ENCODE measurements at regions not wholly inside any gene's neighbourhood (a gene's known extent, or its start where the extent isn't known, plus 50 kb on each side); places are given as distances from the start of the nearest gene placed in this dataset.
"Not testable (repeated sequence)": the region's sequence is repeated elsewhere in the genome, so short reads cannot be mapped to it uniquely, and the experiment has no call there.

DNA sequence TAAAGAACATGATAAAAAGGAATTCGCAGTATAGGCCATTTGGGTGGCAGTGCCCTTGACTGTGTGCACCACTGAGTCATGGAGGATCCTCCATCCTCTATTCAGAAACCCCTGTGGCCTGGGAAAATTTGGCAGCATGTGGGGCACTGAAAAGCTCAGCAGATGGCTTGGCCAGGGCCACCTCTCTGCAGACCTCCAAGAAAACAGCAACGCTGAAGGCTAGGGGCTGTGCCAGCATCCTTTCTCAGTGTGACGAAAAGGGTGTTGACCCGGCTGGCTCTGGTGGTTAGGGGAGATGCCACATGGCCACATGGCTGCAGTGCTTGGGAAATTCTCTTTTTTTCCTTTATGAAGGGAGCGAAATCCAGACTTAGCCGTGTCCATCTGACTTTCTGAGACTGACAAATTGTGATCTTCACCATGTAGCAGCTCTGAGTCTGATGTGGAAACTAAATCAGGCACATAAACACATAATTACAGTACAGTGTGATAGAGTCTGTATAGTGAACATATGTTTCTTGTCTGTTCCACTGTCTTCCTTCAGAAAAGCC lies 178.0 kb downstream of the KCTD12 start:
- no peak for DNase-seq

DNA sequence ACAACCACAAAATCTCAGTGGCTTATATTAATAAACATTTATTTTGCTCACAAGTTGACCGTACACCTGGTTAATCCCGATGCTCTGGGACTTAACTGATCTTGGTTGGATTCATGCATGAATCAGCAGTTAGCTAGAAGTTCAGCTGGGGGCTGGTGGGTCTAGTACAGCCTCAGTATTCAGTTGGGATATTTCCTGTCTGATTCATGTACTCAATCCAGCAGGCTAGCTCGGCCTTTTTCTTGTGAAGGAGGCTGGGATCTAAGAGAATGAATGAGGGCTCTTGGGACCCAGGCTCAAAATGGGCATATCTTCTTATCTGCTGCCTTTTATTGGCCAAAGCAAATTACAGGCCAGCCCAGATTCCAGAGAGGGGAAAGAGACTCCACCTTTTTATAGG lies 178.8 kb downstream of the KCTD12 start:
- DNase-seq, result no peak

GRCh38 chr13:76703621-76704288 lies 182.4 kb downstream of the KCTD12 start:
- DNase-seq, result no peak

- DNase-seq, result no peak
Observed at GRCh38 chr13:76703216-76703615, 183.0 kb downstream of the KCTD12 start.

DNA sequence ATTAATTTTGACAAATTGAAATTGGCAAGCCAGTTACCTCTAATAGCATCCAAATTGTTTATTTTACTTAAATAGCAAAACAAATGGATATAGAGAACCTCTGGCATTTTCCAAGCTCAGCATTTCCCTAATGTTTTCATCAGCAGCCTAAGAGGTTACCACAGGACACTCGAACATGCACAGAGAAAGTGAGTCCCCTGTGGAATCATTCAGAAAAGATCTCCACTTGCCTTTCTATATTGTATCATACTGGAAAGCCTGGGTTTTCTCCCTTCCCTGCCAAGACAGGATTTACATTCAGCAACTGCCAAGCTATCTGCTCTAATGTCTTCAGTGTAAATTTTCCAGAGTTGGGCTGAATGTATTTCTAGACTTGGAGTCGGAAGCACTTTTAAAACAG lies 188.9 kb downstream of the KCTD12 start:
- DNase-seq, result no peak

DNA sequence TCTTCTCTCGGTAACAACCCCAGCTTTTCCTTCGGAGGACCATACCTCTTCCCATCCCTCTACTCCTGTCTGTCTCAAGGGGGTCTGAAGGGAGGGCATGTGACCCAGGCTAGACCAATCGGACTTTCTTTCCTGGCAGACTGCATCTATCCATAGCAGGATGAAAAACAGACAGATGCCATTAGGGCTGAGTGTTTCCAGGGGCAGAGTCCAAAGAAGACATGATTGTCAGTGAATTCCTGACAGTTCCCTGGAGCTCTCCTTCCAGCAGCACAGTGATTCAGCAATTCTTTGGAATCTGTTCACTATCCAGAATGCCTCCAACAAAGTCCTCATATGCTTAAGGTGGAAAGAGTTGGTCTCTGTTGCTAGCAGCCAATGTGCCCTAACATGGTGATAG lies 189.8 kb downstream of the KCTD12 start:
- no peak for DNase-seq

DNA sequence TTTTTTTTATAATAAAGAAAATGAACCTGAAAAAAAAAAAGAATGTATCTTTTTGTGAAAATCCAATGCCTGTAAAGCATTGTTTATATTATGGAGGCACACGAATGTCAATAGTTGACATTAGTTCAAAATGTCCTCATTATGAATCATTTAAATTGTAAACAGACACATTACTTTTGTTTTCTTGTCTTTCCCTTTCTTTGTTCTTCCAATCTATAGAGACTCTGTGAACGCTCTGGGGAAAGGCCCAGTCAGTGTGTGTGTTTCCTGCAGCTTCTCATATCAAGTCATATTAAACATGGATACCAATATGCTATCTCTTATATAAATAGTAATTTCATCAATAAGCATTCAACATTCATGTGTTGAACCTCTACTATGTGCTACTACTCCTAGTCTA lies 193.1 kb downstream of the KCTD12 start:
- no peak for DNase-seq

- DNase-seq, result no peak
Observed at GRCh38 chr13:76692346-76692745, 193.9 kb downstream of the KCTD12 start.

GRCh38 chr13:76690611-76691010 lies 195.6 kb downstream of the KCTD12 start:
- DNase-seq, result no peak

GRCh38 chr13:76687467-76687866 lies 198.7 kb downstream of the KCTD12 start:
- DNase-seq, result no peak

DNA sequence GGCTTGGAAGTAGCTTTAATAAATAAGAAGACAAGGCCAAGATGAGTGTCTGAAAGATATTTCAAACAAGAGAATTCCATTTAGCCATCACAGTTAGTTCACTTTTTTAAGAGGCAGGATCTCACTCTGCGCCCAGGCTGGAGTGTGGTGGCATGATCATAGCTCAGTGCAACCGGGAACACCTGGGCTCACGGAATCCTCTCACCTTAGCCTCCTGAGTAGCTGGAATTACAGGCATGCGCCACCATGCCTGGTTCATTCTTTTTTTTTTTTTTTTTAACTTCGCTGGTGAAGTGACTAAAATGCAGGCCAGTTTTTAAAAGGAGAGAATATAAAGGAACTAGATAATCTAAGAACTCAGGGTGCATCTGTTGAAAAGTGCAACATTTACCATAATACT lies 200.3 kb downstream of the KCTD12 start:
- DNase-seq, result no peak

- no peak for DNase-seq
Observed at GRCh38 chr13:76684336-76684735, 201.9 kb downstream of the KCTD12 start.

DNA sequence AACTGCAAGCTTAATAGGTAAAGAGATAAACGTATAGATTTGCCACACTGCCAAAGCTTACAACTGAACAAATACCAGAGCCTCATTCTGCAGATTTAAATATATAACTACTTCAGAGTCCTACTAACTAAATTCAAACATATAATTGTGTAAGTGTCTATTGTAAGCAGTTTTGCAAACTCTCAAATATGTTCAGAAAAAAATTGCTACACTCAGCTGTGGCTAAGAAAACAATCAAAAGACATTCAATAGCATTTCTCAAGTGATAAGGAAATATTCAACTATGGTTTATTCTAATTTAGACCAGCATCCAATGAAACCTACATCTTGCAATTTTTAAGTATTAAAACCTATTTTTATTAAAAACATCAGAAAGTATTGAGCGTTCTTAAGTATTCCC lies 202.4 kb downstream of the KCTD12 start:
- no peak for DNase-seq

GRCh38 chr13:76683168-76683567 lies 203.0 kb downstream of the KCTD12 start:
- DNase-seq, result no peak

DNA sequence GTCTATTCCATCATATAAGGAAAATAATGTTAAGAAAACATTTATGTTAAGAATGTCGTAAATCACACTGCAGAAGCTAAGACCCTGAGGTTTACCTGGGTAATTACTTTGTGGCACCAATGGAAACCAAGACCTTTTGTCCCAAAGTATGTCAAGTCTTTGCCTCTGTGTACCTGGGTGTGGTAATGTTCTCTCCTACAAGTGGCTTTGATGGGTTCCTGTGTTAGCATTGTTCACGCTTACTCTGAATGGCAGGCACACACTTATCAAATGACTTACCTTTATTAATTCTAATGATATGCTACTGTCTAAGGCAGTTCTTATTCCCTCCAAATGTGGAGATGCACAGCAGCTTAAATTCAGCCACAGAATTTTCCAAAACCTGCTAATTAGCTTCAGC lies 206.1 kb downstream of the KCTD12 start:
- DNase-seq, result no peak

- DNase-seq, result no peak
Observed at GRCh38 chr13:76677043-76677442, 209.2 kb downstream of the KCTD12 start.

GRCh38 chr13:76672420-76672819 lies 213.8 kb downstream of the KCTD12 start:
- no peak for DNase-seq

GRCh38 chr13:76668716-76669115 lies 217.5 kb downstream of the KCTD12 start:
- no peak for DNase-seq

GRCh38 chr13:76668141-76668540 lies 218.1 kb downstream of the KCTD12 start:
- DNase-seq, result no peak

- peak in 2 of 6 experiments; percentile 13 to 16 for DNase-seq
Observed at GRCh38 chr13:76667551-76667950, 218.7 kb downstream of the KCTD12 start.

DNA sequence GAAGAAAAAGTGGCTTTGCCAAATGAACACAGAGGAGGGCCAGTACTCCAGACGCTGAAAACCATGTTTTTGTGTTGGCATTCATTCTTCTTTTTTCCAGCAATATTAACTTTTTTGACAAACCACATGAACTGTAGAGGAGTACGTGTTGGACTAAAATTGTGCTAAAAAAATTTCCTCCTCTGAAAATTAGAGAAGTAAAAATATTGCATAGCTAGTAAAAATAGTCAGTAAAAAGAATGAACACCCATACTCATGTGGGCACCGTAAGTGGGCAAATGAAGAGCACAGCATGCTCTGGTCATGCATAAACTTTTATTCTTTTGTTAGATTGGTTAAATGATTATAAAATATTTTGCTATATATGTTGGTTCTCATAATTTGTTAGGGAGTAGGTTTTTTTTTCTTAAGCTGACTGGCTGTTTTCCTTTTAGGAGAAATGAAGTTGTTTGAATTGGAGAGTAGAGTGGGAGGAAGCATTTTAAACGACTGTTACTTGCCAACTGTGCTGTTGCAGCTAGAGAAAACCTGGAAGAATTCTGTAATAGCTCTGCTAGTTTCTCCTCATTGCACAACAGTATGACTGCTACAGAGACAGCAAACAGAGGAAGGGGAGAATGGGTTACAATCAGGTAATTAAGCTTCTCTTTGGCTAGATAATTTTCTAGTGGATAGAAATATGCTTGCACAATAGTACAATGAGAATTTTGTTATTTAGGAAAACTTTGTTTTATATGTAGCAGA lies 222.4 kb downstream of the KCTD12 start:
- no peak for DNase-seq

GRCh38 chr13:76659074-76659473 lies 227.1 kb downstream of the KCTD12 start:
- not testable (repeated sequence) for DNase-seq

GRCh38 chr13:76656500-76656899 lies 229.7 kb downstream of the KCTD12 start:
- no peak for DNase-seq

DNA sequence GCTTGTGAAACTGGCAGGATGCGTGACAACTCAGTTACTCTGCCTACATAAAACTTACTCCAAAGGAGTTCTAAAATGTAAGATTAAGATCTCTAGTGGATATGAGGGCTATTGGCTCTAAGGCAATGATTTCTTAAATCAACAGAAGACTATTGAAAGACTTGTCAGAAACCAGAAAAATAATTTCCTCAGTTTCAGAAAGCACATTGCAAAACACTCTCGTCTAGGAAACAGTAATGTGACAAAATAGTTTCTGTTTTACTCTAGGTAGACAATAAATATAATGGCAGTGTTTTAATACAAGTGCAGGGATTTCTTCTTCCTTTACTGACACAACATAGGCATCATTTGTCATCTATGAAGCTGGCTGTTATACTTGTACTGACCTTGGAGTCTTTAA lies 230.1 kb downstream of the KCTD12 start:
- DNase-seq, result no peak
